ENCODE measurements at regions not wholly inside any gene's neighbourhood (a gene's known extent, or its start where the extent isn't known, plus 50 kb on each side); places are given as distances from the start of the nearest gene placed in this dataset.

- DNase-seq = no peak
Observed at GRCh38 chr7:138258197-138258559, 181.9 kb downstream of the AKR1D1 start.

GRCh38 chr7:138259675-138260074 lies 183.4 kb downstream of the AKR1D1 start:
- no peak for DNase-seq

GRCh38 chr7:138267934-138268333 lies 191.7 kb downstream of the AKR1D1 start:
- no peak for DNase-seq

- no peak for DNase-seq
Observed at GRCh38 chr7:138276891-138277290, 183.2 kb upstream of the TRIM24 start.

- no peak for DNase-seq
Observed at GRCh38 chr7:138278601-138279000, 181.5 kb upstream of the TRIM24 start.

GRCh38 chr7:138282997-138283396 lies 177.1 kb upstream of the TRIM24 start:
- DNase-seq = no peak

- no peak for DNase-seq
Observed at GRCh38 chr7:138285129-138285528, 174.9 kb upstream of the TRIM24 start.

- DNase-seq = no peak
Observed at GRCh38 chr7:138286846-138287245, 173.2 kb upstream of the TRIM24 start.

GRCh38 chr7:138287549-138287948 lies 172.5 kb upstream of the TRIM24 start:
- no peak for DNase-seq

GRCh38 chr7:138289082-138289481 lies 171.0 kb upstream of the TRIM24 start:
- no peak for DNase-seq

- no peak for DNase-seq
Observed at GRCh38 chr7:138289864-138290263, 170.2 kb upstream of the TRIM24 start.

- no peak for DNase-seq
Observed at GRCh38 chr7:138292951-138293350, 167.1 kb upstream of the TRIM24 start.

- no peak for DNase-seq
Observed at GRCh38 chr7:138295049-138295637, 164.9 kb upstream of the TRIM24 start.

- no peak for DNase-seq
Observed at GRCh38 chr7:138297526-138297925, 162.5 kb upstream of the TRIM24 start.

- no peak for DNase-seq
Observed at GRCh38 chr7:138299066-138299465, 161.0 kb upstream of the TRIM24 start.

- no peak for DNase-seq
Observed at GRCh38 chr7:138303230-138304070, 156.6 kb upstream of the TRIM24 start.

GRCh38 chr7:138304071-138304320 lies 156.1 kb upstream of the TRIM24 start:
- no peak for DNase-seq

GRCh38 chr7:138307633-138308032 lies 152.4 kb upstream of the TRIM24 start:
- DNase-seq = no peak

GRCh38 chr7:138308136-138308535 lies 151.9 kb upstream of the TRIM24 start:
- DNase-seq = no peak

GRCh38 chr7:138309186-138309585 lies 150.9 kb upstream of the TRIM24 start:
- no peak for DNase-seq

- DNase-seq = no peak
Observed at GRCh38 chr7:138313829-138314178, 146.3 kb upstream of the TRIM24 start.

- no peak for DNase-seq
Observed at GRCh38 chr7:138316421-138317043, 143.5 kb upstream of the TRIM24 start.

- no peak for DNase-seq
Observed at GRCh38 chr7:138317044-138317596, 142.9 kb upstream of the TRIM24 start.

- no peak for DNase-seq
Observed at GRCh38 chr7:138324941-138325340, 135.1 kb upstream of the TRIM24 start.

Data from NCI-H1105 treated with DMSO at 0.1 percent for 48 hours (cell line).